ENCODE measurements at regions not wholly inside any gene's neighbourhood (a gene's known extent, or its start where the extent isn't known, plus 50 kb on each side); places are given as distances from the start of the nearest gene placed in this dataset.

GRCh38 chr2:226664140-226664539 is 135.5 kb downstream of the IRS1 start:
- Histone ChIP-seq H3K27me3 (replicated peaks; ENCODE audit: insufficient read depth) (no peaks in the 10 kb centered on the region), H3F3A (ENCODE audit: insufficient read depth) (peaks cover 15% of the 10 kb centered on the region), H3K27ac (no peak overlapping the region), H3K9ac (no peak overlapping the region), H3K9me2 (ENCODE audit: insufficient read depth) (no peaks in the 10 kb centered on the region), H4K20me1 (ENCODE audit: insufficient read depth) (no peaks in the 10 kb centered on the region), H3K79me2 (ENCODE audit: insufficient read depth) (no peaks in the 10 kb centered on the region), H3K4me1 (ENCODE audit: insufficient read depth) (peaks cover 24% of the 10 kb centered on the region), H3K4me2 (ENCODE audit: unreplicated experiment) (no peak overlapping the region), H3K9me3 (ENCODE audit: low read depth) (no peaks in the 10 kb centered on the region), H3K36me3 (ENCODE audit: low read depth) (no peaks in the 10 kb centered on the region), H3K4me3 (no peak overlapping the region), H2AFZ (no peak overlapping the region)
- 94 to 99% methylated on average over 3 of the region's 3 CpGs for WGBS, 2 experiments (ENCODE audit: low coverage in 1 of 2, low lambda C conversion rate in 2 of 2, missing lambda C conversion rate in 2 of 2)
- in situ Hi-C loops (cut with MboI): no loop called here
- DNase-seq: no peak
- no peak for TF ChIP-seq EZH2 (IDR thresholded peaks at IDR 0.05; ENCODE audit: insufficient read depth, poor library complexity, severe bottlenecking)
- TF ChIP-seq EZH2phosphoT487 (IDR thresholded peaks at IDR 0.05; ENCODE audit: insufficient read depth, low read depth): no peak

- DNase-seq: peak; percentile 94
- in situ Hi-C loops (cut with MboI): no loop called here
- Histone ChIP-seq H3K27ac (peak overlapping the region; percentile 65), H3F3A (ENCODE audit: insufficient read depth) (peaks cover 15% of the 10 kb centered on the region), H3K9me3 (ENCODE audit: low read depth) (no peaks in the 10 kb centered on the region), H4K20me1 (ENCODE audit: insufficient read depth) (no peaks in the 10 kb centered on the region), H3K36me3 (ENCODE audit: low read depth) (no peaks in the 10 kb centered on the region), H3K4me3 (no peak overlapping the region), H2AFZ (no peak overlapping the region), H3K4me1 (ENCODE audit: insufficient read depth) (peaks cover 24% of the 10 kb centered on the region), H3K9me2 (ENCODE audit: insufficient read depth) (no peaks in the 10 kb centered on the region), H3K4me2 (ENCODE audit: unreplicated experiment) (peak overlapping the region; percentile 62), H3K79me2 (ENCODE audit: insufficient read depth) (no peaks in the 10 kb centered on the region), H3K9ac (peak overlapping the region; percentile 58), H3K27me3 (replicated peaks; ENCODE audit: insufficient read depth) (no peaks in the 10 kb centered on the region)
- 10 to 12% methylated on average over 11 of the region's 11 CpGs for WGBS, 2 experiments (ENCODE audit: low coverage in 1 of 2, low lambda C conversion rate in 2 of 2, missing lambda C conversion rate in 2 of 2)
- TF ChIP-seq EZH2 (IDR thresholded peaks at IDR 0.05; ENCODE audit: insufficient read depth, poor library complexity, severe bottlenecking) (no peak), EZH2phosphoT487 (IDR thresholded peaks at IDR 0.05; ENCODE audit: insufficient read depth, low read depth) (no peak)
Observed at GRCh38 chr2:226661789-226662545, 137.7 kb downstream of the IRS1 start.

- no peaks in the 10 kb centered on the region for H3K36me3 ChIP-seq (ENCODE audit: low read depth)
- in situ Hi-C loops (cut with MboI): no loop called here
- TF ChIP-seq EZH2 (IDR thresholded peaks at IDR 0.05; ENCODE audit: insufficient read depth, poor library complexity, severe bottlenecking) (no peak), EZH2phosphoT487 (IDR thresholded peaks at IDR 0.05; ENCODE audit: insufficient read depth, low read depth) (0 out of 2 replicates have a peak, but pooled peaks have one; percentile 27)
- WGBS, 2 experiments (ENCODE audit: low coverage in 1 of 2, low lambda C conversion rate in 2 of 2, missing lambda C conversion rate in 2 of 2): 4 to 17% methylated on average over 1 of the region's 1 CpG
- peak; percentile 91 for DNase-seq
- no peaks in the 10 kb centered on the region for H4K20me1 ChIP-seq (ENCODE audit: insufficient read depth)
- H3K4me1 ChIP-seq (ENCODE audit: insufficient read depth): peaks cover 32% of the 10 kb centered on the region
- no peaks in the 10 kb centered on the region for H3K27me3 ChIP-seq (replicated peaks; ENCODE audit: insufficient read depth)
- H3K4me2 ChIP-seq (ENCODE audit: unreplicated experiment): peak overlapping the region; percentile 65
- no peaks in the 10 kb centered on the region for H3K9me2 ChIP-seq (ENCODE audit: insufficient read depth)
- H3K9ac ChIP-seq: peak overlapping the region; percentile 66
- peak overlapping the region; percentile 49; the same call in 1 of the 2 replicates for H2AFZ ChIP-seq
- H3K27ac ChIP-seq: peak overlapping the region; percentile 93
- no peaks in the 10 kb centered on the region for H3K79me2 ChIP-seq (ENCODE audit: insufficient read depth)
- H3F3A ChIP-seq (ENCODE audit: insufficient read depth): peaks cover 15% of the 10 kb centered on the region
- H3K4me3 ChIP-seq: no peak overlapping the region
- no peaks in the 10 kb centered on the region for H3K9me3 ChIP-seq (ENCODE audit: low read depth)
Observed at GRCh38 chr2:226660526-226660925, 139.1 kb downstream of the IRS1 start.

GRCh38 chr2:226660124-226660523 is 139.5 kb downstream of the IRS1 start:
- Histone ChIP-seq H3K9me2 (ENCODE audit: insufficient read depth) (no peaks in the 10 kb centered on the region), H2AFZ (peak overlapping the region; percentile 49; the same call in 1 of the 2 replicates), H3K36me3 (ENCODE audit: low read depth) (no peaks in the 10 kb centered on the region), H3K4me3 (no peak overlapping the region), H3K27me3 (replicated peaks; ENCODE audit: insufficient read depth) (no peaks in the 10 kb centered on the region), H3K4me1 (ENCODE audit: insufficient read depth) (peaks cover 32% of the 10 kb centered on the region), H4K20me1 (ENCODE audit: insufficient read depth) (no peaks in the 10 kb centered on the region), H3K27ac (peak overlapping the region; percentile 93), H3K79me2 (ENCODE audit: insufficient read depth) (no peaks in the 10 kb centered on the region), H3K9ac (peak overlapping the region; percentile 66), H3F3A (ENCODE audit: insufficient read depth) (peaks cover 15% of the 10 kb centered on the region), H3K9me3 (ENCODE audit: low read depth) (no peaks in the 10 kb centered on the region), H3K4me2 (ENCODE audit: unreplicated experiment) (peak overlapping the region; percentile 65)
- in situ Hi-C loops (cut with MboI): no loop called here
- TF ChIP-seq EZH2 (IDR thresholded peaks at IDR 0.05; ENCODE audit: insufficient read depth, poor library complexity, severe bottlenecking): no peak
- no peak for TF ChIP-seq EZH2phosphoT487 (IDR thresholded peaks at IDR 0.05; ENCODE audit: insufficient read depth, low read depth)
- no peak for DNase-seq
- 55 to 59% methylated on average over 5 of the region's 5 CpGs for WGBS, 2 experiments (ENCODE audit: low coverage in 1 of 2, low lambda C conversion rate in 2 of 2, missing lambda C conversion rate in 2 of 2)

Data from GM23248 (cell line).